ENCODE measurements at regions not wholly inside any gene's neighbourhood (a gene's known extent, or its start where the extent isn't known, plus 50 kb on each side); places are given as distances from the start of the nearest gene placed in this dataset.

- TF ChIP-seq CTCF (IDR thresholded peaks at IDR 0.05) (no peak), RELA (CRISPR knock-in tag; IDR thresholded peaks at IDR 0.05; ENCODE audit: borderline replicate concordance) (no peak), NFE2L1 (CRISPR knock-in tag; IDR thresholded peaks at IDR 0.05) (no peak), ELF4 (CRISPR knock-in tag; IDR thresholded peaks at IDR 0.05; ENCODE audit: low read depth) (no peak), FOXP1 (CRISPR knock-in tag; IDR thresholded peaks at IDR 0.05; ENCODE audit: borderline replicate concordance) (no peak), SOX15 (CRISPR knock-in tag; IDR thresholded peaks at IDR 0.05) (no peak), ATF3 (CRISPR knock-in tag; conservative IDR thresholded peaks at IDR 0.05) (no peak), TP53 (CRISPR knock-in tag; IDR thresholded peaks at IDR 0.05) (no peak), AFF4 (CRISPR knock-in tag; IDR thresholded peaks at IDR 0.05; ENCODE audit: borderline replicate concordance) (no peak), GABPB1 (CRISPR knock-in tag; IDR thresholded peaks at IDR 0.05) (no peak), NR2C2 (CRISPR knock-in tag; IDR thresholded peaks at IDR 0.05) (no peak), PREB (CRISPR knock-in tag; IDR thresholded peaks at IDR 0.05; ENCODE audit: borderline replicate concordance) (no peak)
- TF ChIP-seq, protein P1, sequence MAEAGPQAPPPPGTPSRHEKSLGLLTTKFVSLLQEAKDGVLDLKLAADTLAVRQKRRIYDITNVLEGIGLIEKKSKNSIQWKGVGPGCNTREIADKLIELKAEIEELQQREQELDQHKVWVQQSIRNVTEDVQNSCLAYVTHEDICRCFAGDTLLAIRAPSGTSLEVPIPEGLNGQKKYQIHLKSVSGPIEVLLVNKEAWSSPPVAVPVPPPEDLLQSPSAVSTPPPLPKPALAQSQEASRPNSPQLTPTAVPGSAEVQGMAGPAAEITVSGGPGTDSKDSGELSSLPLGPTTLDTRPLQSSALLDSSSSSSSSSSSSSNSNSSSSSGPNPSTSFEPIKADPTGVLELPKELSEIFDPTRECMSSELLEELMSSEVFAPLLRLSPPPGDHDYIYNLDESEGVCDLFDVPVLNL (CRISPR knock-in tag; IDR thresholded peaks at IDR 0.05; ENCODE audit: borderline replicate concordance, low read depth) = no peak
Measured at GRCh38 chr1:99396389-99396788, 132.1 kb downstream of the PLPPR4 start.

Measured in WTC11 (cell line).